ENCODE measurements at regions not wholly inside any gene's neighbourhood (a gene's known extent, or its start where the extent isn't known, plus 50 kb on each side); places are given as distances from the start of the nearest gene placed in this dataset.

DNA sequence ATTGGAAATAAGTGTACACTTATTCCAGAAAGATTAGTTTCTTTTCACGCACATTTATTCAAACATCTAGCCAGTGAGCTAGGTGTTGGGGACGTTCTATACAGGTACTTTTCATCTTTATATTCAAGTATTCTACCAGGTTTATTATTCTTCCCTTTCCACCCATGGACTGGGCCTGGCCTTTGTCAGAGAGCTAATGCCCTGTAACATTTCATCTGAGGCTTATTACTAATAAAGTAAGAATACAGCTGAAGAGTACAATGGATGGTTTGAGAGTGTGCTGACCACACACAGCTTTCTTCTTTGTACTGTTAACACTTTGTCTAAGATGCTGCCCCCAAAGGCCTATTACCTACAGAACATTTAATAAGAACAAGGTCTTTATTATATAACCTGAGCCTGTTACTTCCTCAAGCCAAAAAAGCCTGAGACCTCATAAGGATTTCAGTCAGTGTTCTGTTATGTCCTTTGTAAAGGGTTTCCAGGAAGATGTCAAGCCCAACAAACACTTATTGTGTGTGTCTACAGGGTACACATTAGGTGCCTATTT is 93.5 kb downstream of the ZNF608 start:
- peaks cover 62 to 71% of the 10 kb centered on the region in 2 donors for H3K4me1 ChIP-seq

DNA sequence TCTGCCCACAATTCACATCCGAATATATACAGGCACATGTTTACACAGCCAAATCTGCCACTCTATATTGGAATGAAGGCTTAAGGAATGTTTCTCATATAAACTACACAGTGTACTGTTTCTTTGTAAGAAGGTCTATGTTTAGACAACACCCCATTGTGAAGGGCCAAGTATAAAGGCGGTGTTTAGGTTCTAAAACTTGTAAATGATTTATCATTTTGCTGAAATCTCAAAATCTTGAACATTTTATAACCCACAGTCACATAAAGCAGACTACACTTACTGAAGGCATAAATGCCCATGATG is 94.0 kb downstream of the ZNF608 start:
- Histone ChIP-seq H3K27ac (peak overlapping the region; percentile 76 to 86 (median 83)), H3K9me3 (no peaks in the 10 kb centered on the region), H3K36me3 (no peaks in the 10 kb centered on the region), H3K4me1 (peaks cover 62 to 68% of the 10 kb centered on the region in 2 donors), H3K27me3 (no peaks in the 10 kb centered on the region), H3K4me3 (peak overlapping the region in 2 of 4 donors; percentile 67 to 69)
- no peak for TF ChIP-seq POLR2A (IDR thresholded peaks at IDR 0.05)
- TF ChIP-seq, protein P1, sequence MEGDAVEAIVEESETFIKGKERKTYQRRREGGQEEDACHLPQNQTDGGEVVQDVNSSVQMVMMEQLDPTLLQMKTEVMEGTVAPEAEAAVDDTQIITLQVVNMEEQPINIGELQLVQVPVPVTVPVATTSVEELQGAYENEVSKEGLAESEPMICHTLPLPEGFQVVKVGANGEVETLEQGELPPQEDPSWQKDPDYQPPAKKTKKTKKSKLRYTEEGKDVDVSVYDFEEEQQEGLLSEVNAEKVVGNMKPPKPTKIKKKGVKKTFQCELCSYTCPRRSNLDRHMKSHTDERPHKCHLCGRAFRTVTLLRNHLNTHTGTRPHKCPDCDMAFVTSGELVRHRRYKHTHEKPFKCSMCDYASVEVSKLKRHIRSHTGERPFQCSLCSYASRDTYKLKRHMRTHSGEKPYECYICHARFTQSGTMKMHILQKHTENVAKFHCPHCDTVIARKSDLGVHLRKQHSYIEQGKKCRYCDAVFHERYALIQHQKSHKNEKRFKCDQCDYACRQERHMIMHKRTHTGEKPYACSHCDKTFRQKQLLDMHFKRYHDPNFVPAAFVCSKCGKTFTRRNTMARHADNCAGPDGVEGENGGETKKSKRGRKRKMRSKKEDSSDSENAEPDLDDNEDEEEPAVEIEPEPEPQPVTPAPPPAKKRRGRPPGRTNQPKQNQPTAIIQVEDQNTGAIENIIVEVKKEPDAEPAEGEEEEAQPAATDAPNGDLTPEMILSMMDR (IDR thresholded peaks at IDR 0.05 in 4 of 5, conservative IDR thresholded peaks at IDR 0.05 in 1 of 5), result no peak
- ATAC-seq (no peak), DNase-seq (no peak)
- intact Hi-C loops (cut with DNase I; ENCODE audit: low total_unique reads), result loop anchor here (2.0 to 10.0 kb wide), 5 partner anchors 120 to 715 kb away; no protein-coding TSS in a partner anchor
- in situ Hi-C loops (cut with MboI; ENCODE audit: low sequenced_read_pairs in 4 of 4), result loop anchor here in 2 of 4 donors (10.0 kb wide), 2 partner anchors 82 to 92 kb away; partner anchors contain the start of gene ZNF608 (in 1 of the 2)

More for the DNA sequence above, 93.5 kb downstream of the ZNF608 start:
- Histone ChIP-seq H3K9me3 (no peaks in the 10 kb centered on the region), H3K4me3 (no peak overlapping the region), H3K27me3 (no peaks in the 10 kb centered on the region), H3K36me3 (no peaks in the 10 kb centered on the region), H3K27ac (peak overlapping the region in 3 of 4 donors; percentile 6 to 86 (median 84))
- TF ChIP-seq POLR2A (IDR thresholded peaks at IDR 0.05), result no peak
- TF ChIP-seq, protein P1 (IDR thresholded peaks at IDR 0.05 in 4 of 5, conservative IDR thresholded peaks at IDR 0.05 in 1 of 5), result no peak
- intact Hi-C loops (cut with DNase I; ENCODE audit: low total_unique reads), result loop anchor here (2.0 to 10.0 kb wide), 5 partner anchors 121 to 716 kb away; no protein-coding TSS in a partner anchor
- no peak for ATAC-seq
- no peak for DNase-seq
- in situ Hi-C loops (cut with MboI; ENCODE audit: low sequenced_read_pairs in 4 of 4), result loop anchor here in 2 of 4 donors (10.0 kb wide), 2 partner anchors 82 to 92 kb away; partner anchors contain the start of gene ZNF608 (in 1 of the 2)

DNA sequence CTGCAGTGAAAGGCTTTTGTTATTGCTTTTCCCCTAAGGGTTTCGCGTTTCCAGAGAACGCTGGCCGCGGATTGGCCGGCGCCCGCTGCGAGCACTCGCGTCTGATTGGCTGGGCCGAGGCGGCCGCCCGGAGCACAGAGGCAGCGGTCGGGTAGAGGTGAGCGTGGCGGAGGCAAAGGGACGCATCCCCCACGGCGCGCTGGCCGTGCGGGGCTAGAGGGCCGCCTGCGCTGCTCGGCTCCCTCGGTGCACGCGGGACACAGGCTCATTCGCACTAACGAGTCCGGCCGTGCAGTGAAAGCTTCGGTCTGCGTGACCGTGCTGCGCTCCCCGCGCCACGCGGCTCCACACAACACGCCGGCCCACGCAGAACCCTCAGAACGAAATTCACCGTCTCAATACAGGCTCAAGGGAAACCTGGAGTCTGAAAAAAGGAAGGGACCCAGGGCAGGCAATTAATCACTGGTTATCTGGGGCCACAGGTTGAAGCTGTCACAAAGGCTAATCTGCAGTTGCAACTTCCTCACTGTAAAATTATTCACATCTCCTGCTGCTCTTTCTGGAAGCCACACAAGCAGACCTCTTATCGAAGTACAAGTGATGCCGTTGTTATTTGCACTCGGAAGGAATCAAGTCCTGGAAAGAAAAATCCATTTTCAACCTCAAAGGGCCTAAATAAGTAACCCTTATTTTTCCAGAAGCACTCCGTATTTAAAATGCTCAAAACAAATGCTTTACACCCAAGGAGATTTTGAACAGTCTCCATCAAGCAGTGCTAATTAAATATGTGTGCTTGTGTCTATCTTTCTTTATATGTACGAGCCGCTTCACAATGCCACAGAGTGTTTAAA is 94.6 kb downstream of the ZNF608 start:
- Histone ChIP-seq H3K27me3 (no peaks in the 10 kb centered on the region), H3K4me3 (peak overlapping the region; percentile 67 to 79 (median 69)), H3K9me3 (no peaks in the 10 kb centered on the region), H3K36me3 (peaks cover 0 to under 1% of the 10 kb centered on the region in 2 donors), H3K4me1 (peaks cover 58 to 66% of the 10 kb centered on the region in 2 donors), H3K27ac (peak overlapping the region; percentile 76 to 86 (median 83))
- ATAC-seq (peak; percentile 73 to 79), DNase-seq (peak; percentile 71 to 73)
- TF ChIP-seq POLR2A (IDR thresholded peaks at IDR 0.05), result peak; percentile 55 to 85
- TF ChIP-seq, protein P1 (IDR thresholded peaks at IDR 0.05 in 4 of 5, conservative IDR thresholded peaks at IDR 0.05 in 1 of 5), result peak in 1 of 5 experiments; percentile 2
- intact Hi-C loops (cut with DNase I; ENCODE audit: low total_unique reads), result loop anchor here (2.0 to 10.0 kb wide), 6 partner anchors 120 to 715 kb away; no protein-coding TSS in a partner anchor
- in situ Hi-C loops (cut with MboI; ENCODE audit: low sequenced_read_pairs in 4 of 4), result loop anchor here in 2 of 4 donors (10.0 kb wide), 2 partner anchors 83 to 93 kb away; partner anchors contain the start of gene ZNF608 (in 1 of the 2)

DNA sequence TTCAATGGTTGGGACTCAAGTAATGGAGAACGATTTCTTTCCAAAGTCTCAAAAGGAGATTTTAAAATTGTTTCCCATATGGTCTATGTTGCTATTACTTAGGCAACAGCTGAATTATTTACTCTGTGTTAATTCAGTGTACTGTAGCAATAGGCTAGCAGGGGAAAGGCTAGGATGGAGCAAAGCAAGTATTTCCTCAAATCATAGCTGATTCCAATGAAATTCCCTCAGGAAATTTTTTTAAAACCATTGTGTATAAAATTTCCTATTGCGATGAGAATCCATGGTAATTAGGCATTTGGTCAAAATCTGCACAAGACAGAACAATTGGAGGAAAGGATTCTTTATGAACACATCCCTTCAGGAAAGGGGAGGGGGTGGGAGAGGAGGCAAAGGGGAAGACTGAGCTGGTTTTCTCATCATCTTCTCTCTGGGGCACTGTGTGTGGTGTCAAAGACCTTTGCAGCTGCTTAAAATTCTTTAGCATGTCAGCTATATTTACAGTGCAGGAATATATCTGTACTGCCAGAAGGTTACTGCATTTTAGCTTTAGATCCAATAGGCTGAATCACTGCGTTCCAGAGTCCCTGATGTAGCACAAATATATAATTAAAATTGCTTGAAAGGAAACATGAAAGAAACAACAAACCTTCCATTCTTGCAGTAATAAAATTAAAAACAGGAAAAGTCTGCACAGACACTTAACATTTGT is 95.3 kb downstream of the ZNF608 start:
- H3K27me3 ChIP-seq, result no peaks in the 10 kb centered on the region
- H3K4me1 ChIP-seq, result peaks cover 50 to 59% of the 10 kb centered on the region in 2 donors
- ATAC-seq, result peak in 1 of 2 donors; percentile 20
- H3K27ac ChIP-seq, result peak overlapping the region; percentile 76 to 86 (median 83)
- peaks cover 0 to 5% of the 10 kb centered on the region in 2 donors for H3K36me3 ChIP-seq
- no peak for DNase-seq
- peak overlapping the region; percentile 67 to 79 (median 69) for H3K4me3 ChIP-seq
- intact Hi-C loops (cut with DNase I; ENCODE audit: low total_unique reads), result loop anchor here (2.0 to 10.0 kb wide), 5 partner anchors 119 to 714 kb away; no protein-coding TSS in a partner anchor
- in situ Hi-C loops (cut with MboI; ENCODE audit: low sequenced_read_pairs in 4 of 4), result loop anchor here in 2 of 4 donors (10.0 kb wide), 2 partner anchors 84 to 94 kb away; partner anchors contain the start of gene ZNF608 (in 1 of the 2)
- H3K9me3 ChIP-seq, result no peaks in the 10 kb centered on the region
- TF ChIP-seq, protein P1 (IDR thresholded peaks at IDR 0.05 in 4 of 5, conservative IDR thresholded peaks at IDR 0.05 in 1 of 5), result no peak
- no peak for TF ChIP-seq POLR2A (IDR thresholded peaks at IDR 0.05)

Data from gastrocnemius medialis (tissue), 4 donors.